HG03521 (cell line): ENCODE measurements at regions not wholly inside any gene's neighbourhood (a gene's known extent, or its start where the extent isn't known, plus 50 kb on each side); places are given as distances from the start of the nearest gene placed in this dataset.
"Not testable (repeated sequence)": the region's sequence is repeated elsewhere in the genome, so short reads cannot be mapped to it uniquely, and the experiment has no call there.

ENCODE experiments used
- ATAC-seq: cut with Tn5 transposase; IDR thresholded peaks from one replicate; pipeline ENCODE4 v1.9.1; 2021; ENCODE audit warnings: mild to moderate bottlenecking, moderate library complexity; ENCODE audit not compliant: unreplicated experiment

GRCh38 chr3:104909721-104910120, 457.0 kb upstream of the ALCAM start:
- no peak for ATAC-seq

DNA sequence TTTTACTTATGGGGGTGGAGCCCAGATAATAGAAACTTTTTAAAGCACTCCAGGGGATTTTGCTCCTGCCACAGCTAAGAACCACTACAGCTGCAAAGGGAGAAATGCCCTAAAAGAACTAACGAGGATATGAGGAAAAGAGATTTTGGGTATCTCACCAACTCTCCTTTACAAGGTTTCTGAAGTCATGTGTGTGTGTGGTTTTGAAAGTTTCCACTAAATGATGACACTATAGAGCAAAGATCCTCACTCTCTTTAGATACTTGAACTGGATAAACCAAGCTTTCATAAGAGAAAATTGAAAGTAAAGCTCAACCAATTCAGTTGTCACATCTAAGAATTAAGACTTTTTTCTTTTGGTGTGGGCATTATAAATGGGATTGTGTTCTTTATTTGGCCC, 455.3 kb upstream of the ALCAM start:
- no peak for ATAC-seq

DNA sequence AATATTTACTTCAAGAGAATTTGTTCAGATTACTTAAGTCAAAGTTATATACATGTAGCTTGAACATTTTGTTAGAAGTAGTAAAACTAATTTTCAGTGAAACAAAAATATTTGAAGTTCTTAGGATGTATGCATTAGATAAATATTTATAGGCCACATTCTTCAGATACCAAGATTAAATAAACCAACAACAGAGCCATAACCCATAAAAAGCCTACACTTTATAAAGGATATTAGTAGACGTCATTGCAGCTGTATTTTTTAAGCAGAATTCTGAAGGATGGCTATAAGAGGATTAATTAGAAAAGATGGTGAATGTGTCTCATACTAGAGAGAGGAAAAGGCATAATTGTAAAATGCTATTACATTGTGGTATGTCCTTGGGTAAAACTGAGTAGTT, 449.7 kb upstream of the ALCAM start:
- ATAC-seq: no peak

DNA sequence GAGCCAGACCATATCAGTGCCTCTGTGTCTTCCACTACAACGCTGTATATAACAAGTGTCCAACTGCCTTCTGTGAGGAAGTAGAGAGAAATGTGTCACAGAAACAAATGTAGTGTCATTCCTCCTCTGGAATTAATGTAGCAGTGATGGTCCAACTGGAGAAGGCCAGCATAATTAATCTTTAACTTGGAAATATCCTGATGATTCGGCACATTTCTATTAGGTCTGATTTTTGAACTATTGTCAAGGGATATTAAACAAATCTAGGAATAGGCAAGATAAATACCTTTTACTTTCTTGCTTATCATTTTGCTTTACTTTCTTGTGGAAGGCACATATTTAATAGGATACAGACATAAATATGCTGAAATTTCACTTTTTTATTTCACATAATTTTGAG, 446.2 kb upstream of the ALCAM start:
- ATAC-seq: no peak

DNA sequence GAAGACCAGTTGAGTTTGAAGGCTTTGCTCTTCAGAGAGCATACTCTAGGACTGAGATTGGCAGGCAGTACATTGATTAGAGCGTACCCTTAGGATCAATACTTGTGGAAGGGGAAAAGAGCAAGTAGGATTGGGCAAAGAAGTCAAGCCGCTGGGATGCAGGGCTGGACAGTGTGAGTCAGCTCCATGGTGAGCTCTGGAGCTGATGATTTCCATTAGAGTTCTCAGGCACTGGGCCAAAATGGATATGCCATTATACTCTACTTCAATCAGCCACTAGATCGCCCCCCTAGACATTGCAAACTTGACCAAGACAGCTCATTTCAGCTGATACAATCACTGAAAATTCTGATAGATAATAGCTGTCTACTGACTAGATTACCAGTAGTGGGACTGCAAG, 432.7 kb upstream of the ALCAM start:
- no peak for ATAC-seq

DNA sequence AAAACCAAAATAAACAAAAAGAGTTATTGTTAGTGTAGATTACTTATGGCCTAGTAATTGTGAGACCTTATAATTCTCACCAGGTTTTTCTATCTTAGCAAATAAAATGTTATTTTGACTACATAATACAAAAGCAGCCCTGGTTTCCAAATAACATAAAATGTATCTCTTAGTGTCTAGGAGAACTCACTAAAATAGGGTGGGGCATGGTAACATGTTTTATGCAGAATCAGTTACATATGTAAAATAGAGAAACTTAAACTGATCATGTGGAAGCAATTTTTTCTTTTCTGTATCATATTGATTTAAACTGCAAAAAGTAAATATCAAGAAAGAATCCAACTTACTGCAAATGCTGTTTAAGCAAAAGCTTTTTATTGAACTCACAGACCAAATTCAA, 431.1 kb upstream of the ALCAM start:
- no peak for ATAC-seq

DNA sequence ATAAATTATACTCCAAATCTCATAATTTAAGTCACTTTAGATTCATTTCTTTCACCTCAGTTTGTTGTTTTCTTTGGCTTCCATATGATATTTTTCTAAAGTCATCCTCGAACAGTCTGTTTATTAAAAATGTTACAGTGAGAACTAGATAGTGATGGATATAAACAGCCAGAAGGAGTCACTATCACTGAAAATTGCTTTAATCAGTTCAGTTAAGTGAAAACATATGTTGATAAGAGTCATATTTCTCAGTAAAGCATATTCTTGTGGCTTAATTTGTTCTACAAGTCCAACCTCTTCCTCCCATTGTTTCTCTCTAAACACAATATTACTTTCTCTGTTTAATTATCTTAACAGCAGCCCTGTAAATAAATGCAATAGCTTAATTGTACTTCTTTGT, 427.5 kb upstream of the ALCAM start:
- no peak for ATAC-seq

GRCh38 chr3:104941785-104942184, 424.9 kb upstream of the ALCAM start:
- ATAC-seq: no peak

- ATAC-seq: no peak
Observed at GRCh38 chr3:104943974-104944373, 422.7 kb upstream of the ALCAM start.

- ATAC-seq: no peak
Observed at GRCh38 chr3:104947943-104948342, 418.8 kb upstream of the ALCAM start.

- not testable (repeated sequence) for ATAC-seq
Observed at GRCh38 chr3:104949810-104950209, 416.9 kb upstream of the ALCAM start.

- no peak for ATAC-seq
Observed at GRCh38 chr3:104951426-104951825, 415.3 kb upstream of the ALCAM start.

DNA sequence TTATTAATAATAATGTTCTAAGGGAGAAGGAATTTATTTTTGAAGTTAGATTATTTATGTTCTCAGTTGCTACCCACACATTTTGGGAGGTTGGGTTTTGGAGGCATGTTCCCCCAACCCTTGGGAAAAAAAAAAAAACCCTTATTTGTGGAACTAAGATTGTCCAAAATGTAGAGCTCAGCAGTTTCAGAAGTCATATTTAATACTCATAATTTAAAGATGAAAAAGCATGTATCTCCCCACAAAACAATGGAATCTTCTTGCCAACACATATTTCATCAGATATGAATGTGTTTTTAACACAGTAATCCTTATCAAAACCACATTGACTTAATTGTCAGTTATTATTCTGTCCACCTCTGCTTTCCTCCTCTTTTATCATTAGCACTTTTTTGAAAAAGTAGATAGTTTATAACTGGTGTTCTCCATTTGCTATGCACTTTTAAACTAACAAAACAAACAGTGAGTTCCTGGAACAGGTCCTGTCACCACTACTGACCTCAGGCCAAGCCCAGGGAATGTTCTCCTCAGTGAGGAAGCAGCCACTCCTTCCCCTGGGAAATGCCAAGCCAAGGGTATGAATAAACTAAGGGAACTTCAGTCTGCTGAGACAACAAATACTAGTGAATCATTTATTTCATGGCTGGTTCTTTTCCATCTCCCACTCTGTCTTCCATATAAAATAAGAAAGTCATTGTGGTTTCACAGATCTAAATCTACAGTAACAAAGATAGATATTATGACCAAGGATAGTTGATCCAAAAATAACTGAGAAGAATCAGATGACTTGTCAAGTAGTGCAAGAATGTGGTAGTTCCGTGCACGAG, 414.4 kb upstream of the ALCAM start:
- ATAC-seq: no peak

DNA sequence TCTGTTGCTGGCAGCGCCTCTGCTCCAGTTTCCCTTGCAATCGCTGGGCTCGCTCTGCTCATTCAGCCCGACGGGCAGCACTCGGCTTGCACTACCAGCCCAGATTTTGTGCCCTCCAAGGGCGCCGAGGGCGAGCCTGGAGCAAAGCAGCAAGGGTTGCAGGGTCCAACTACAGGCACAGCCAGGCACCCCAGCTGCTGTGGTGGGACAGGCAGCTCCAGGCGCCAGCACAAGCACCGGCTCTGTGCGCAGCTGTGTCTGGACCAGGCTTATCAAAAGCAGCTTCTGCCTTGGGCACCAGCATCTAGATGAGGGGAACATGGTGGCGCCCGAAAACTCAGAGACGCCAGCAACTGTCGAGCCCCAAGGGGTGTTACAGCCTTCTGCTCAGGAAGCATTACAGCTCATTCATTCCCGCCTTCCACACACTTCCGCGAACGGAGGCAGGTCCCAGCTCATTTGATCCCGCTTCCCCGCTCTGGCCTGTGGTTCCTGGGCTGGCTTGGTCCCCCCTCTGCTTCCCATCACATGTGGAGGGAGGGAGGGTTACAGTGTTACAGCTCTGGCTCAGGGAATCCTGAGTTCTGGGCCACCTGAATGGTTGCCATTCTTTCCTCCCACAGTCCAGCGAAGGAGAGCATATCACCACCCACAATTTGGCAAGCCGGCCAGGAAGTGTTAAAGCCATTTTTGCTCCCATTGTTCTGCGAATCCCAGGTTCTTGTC, 409.9 kb upstream of the ALCAM start:
- ATAC-seq: no peak

DNA sequence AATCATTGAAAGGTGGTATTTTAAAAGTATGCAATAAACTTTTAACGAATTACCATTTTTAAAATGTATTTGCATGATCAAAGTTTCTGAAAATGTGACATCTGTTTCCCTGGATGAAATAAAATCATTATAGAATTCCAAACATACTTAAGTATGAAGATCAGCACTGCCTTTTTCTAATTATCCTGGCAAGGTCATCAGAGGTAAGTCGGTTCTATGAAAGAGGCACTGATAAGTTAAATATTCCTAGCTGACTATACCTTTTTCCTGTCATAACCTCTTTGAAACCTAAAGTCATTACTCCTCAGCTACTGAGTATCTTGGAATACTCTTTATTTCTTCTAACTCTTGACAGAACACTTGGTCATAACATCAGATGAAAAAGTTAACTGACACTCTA, 406.1 kb upstream of the ALCAM start:
- no peak for ATAC-seq

- ATAC-seq: no peak
Observed at GRCh38 chr3:104961851-104962250, 404.9 kb upstream of the ALCAM start.

- no peak for ATAC-seq
Observed at GRCh38 chr3:104974316-104974715, 392.4 kb upstream of the ALCAM start.

- no peak for ATAC-seq
Observed at GRCh38 chr3:104977719-104978118, 389.0 kb upstream of the ALCAM start.

GRCh38 chr3:104982130-104982529, 384.6 kb upstream of the ALCAM start:
- ATAC-seq: no peak

DNA sequence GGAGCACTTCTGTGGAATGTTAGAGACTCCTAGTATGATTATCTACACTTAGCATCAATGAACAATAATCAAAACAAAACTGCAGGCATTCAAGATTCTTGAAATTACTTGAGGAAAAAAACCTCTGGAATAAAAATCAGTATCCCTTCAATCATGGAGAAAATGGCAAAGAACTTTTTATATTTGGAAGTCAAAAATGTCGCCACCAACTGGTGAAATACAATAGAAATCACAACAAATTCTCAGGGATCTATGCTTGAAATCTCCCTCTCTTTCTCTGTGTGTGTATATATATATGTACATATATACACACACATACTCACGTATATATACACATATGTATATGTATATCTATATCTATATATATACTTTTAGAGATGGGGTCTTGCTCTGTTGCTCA, 378.9 kb upstream of the ALCAM start:
- no peak for ATAC-seq

GRCh38 chr3:104988496-104988895, 378.2 kb upstream of the ALCAM start:
- ATAC-seq: no peak

DNA sequence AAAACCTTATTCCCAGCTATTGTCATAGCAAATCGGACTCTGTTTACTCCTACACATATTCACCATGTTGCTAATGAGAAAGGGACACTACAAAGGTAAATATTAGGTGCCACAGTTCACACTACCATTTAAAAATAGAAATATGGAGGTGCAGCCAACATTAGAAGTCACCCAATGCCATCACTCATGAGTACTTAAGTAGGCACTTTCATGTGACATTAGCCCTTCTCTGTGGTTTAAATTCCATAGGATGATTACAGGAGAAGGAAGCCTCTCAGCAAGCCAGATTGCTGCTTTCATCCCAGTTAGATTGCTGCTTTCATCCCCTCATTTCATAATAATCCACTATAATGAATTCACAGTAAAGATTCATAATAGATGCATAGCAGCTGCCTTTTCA, 376.8 kb upstream of the ALCAM start:
- no peak for ATAC-seq
